DND-41 (cell line): ENCODE measurements at regions not wholly inside any gene's neighbourhood (a gene's known extent, or its start where the extent isn't known, plus 50 kb on each side); places are given as distances from the start of the nearest gene placed in this dataset.

Experiments used
- ATAC-seq: fragments of 200-7000 bp; cut with Tn5 transposase; 3 replicates; pipeline ENCODE4 v1.9.1; 2021; ENCODE audit warnings: low read depth; ENCODE audit not compliant: insufficient read depth
- DNase-seq: peaks from one replicate; pipeline ENCODE4 v3.0.0-alpha.2; 2020
- H2AFZ ChIP-seq: 2 replicates; pipeline ENCODE4 v1.6.0; 2012; ENCODE audit warnings: low read depth, low read length
- H3K27ac ChIP-seq: 2 replicates; pipeline ENCODE4 v1.5.1; 2012; ENCODE audit warnings: low read length, inconsistent platforms
- H3K27me3 ChIP-seq: fragments of 200-600 bp; sonication (generic); 2 replicates; pipeline ENCODE4 v1.6.0; 2012; ENCODE audit warnings: low read length, mild to moderate bottlenecking, inconsistent platforms; ENCODE audit not compliant: insufficient read depth, poor library complexity
- H3K36me3 ChIP-seq: 2 replicates; pipeline ENCODE4 v1.5.1; 2012; ENCODE audit warnings: low read length, inconsistent platforms; ENCODE audit not compliant: insufficient read depth
- H3K4me1 ChIP-seq: 2 replicates; pipeline ENCODE4 v1.5.1; 2012; ENCODE audit warnings: mild to moderate bottlenecking, low read length; ENCODE audit not compliant: insufficient read depth
- H3K4me2 ChIP-seq: 2 replicates; pipeline ENCODE4 v1.6.0; 2012; ENCODE audit warnings: mild to moderate bottlenecking, moderate library complexity, low read length, inconsistent platforms; ENCODE audit not compliant: insufficient read depth
- H3K4me3 ChIP-seq, 2 experiments: fragments of 200-600 bp in 1 of 2; shearing (Covaris generic) in 1 of 2; 2 replicates each; pipeline ENCODE4 v1.5.1; 2012 to 2016; ENCODE audit warnings: inconsistent platforms in 2 of 2, low read length in 2 of 2, mild to moderate bottlenecking in 2 of 2, low read depth in 1 of 2, moderate library complexity in 1 of 2
- H3K79me2 ChIP-seq: 2 replicates; pipeline ENCODE4 v1.6.0; 2012; ENCODE audit warnings: low read length, inconsistent platforms; ENCODE audit not compliant: insufficient read depth
- H3K9ac ChIP-seq: 2 replicates; pipeline ENCODE4 v1.6.0; 2012; ENCODE audit warnings: low read depth, mild to moderate bottlenecking, inconsistent platforms, low read length, moderate library complexity
- H3K9me3 ChIP-seq: 2 replicates; pipeline ENCODE4 v1.5.1; 2012; ENCODE audit warnings: low read length, moderate library complexity, mild to moderate bottlenecking, inconsistent platforms; ENCODE audit not compliant: insufficient read depth, severe bottlenecking
- H4K20me1 ChIP-seq: 2 replicates; pipeline ENCODE4 v1.6.0; 2012; ENCODE audit warnings: low read length; ENCODE audit not compliant: insufficient read depth
- CTCF ChIP-seq: IDR thresholded peaks from 2 replicates; pipeline ENCODE4 v1.5.1; 2012; ENCODE audit warnings: borderline replicate concordance, low read length, moderate library complexity, mild to moderate bottlenecking; ENCODE audit not compliant: poor library complexity, severe bottlenecking; ENCODE audit errors: extremely low read depth
- EZH2 ChIP-seq: IDR thresholded peaks from 3 replicates; pipeline ENCODE4 v1.6.1; 2012; ENCODE audit warnings: borderline replicate concordance, low read depth, mild to moderate bottlenecking, moderate library complexity, low read length, inconsistent platforms; ENCODE audit not compliant: severe bottlenecking

DNA sequence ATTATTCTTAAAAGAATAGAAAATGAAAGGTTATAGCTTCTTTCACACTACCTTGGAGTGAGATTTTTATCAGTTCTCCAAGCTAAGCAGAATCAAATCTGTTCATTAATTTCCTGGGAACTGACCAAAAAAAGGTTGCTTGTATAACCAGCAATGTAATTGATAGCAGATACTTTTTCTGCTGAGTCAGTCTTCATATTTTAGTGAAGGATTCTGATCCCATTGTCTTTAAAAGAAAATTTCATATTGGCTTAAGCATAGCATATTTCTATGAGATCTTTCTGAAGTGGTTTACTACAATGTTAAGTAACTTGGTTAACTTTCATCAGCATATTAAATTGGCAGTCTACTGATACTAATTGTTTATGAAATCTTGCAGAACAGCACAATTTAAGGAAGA is 338.0 kb downstream of the TMX3 start:
- Histone ChIP-seq H3K79me2 (no peaks in the 10 kb centered on the region), H3K9me3 (no peaks in the 10 kb centered on the region), H3K27me3 (no peaks in the 10 kb centered on the region), H4K20me1 (no peaks in the 10 kb centered on the region), H3K27ac (no peak overlapping the region), H3K4me3 (no peak overlapping the region), H3K9ac (no peak overlapping the region), H3K4me1 (no peaks in the 10 kb centered on the region), H2AFZ (no peak overlapping the region), H3K36me3 (no peaks in the 10 kb centered on the region), H3K4me2 (no peak overlapping the region)
- TF ChIP-seq EZH2, result no peak
- TF ChIP-seq CTCF, result no peak
- DNase-seq, result no peak
- no peak for ATAC-seq

GRCh38 chr18:68362907-68363306 is 352.0 kb downstream of the TMX3 start:
- Histone ChIP-seq H2AFZ (no peak overlapping the region), H3K27ac (no peak overlapping the region), H4K20me1 (no peaks in the 10 kb centered on the region), H3K79me2 (no peaks in the 10 kb centered on the region), H3K27me3 (no peaks in the 10 kb centered on the region), H3K9me3 (no peaks in the 10 kb centered on the region), H3K4me1 (no peaks in the 10 kb centered on the region), H3K4me2 (no peak overlapping the region), H3K36me3 (no peaks in the 10 kb centered on the region), H3K9ac (no peak overlapping the region), H3K4me3 (no peak overlapping the region)
- DNase-seq (no peak), ATAC-seq (no peak)
- TF ChIP-seq CTCF (no peak), EZH2 (no peak)

GRCh38 chr18:68355637-68356036 is 359.3 kb downstream of the TMX3 start:
- no peak for TF ChIP-seq EZH2
- no peak for TF ChIP-seq CTCF
- Histone ChIP-seq H3K4me3 (no peak overlapping the region), H3K4me2 (no peak overlapping the region), H2AFZ (no peak overlapping the region), H3K9ac (no peak overlapping the region), H3K27me3 (no peaks in the 10 kb centered on the region), H4K20me1 (no peaks in the 10 kb centered on the region), H3K27ac (no peak overlapping the region), H3K9me3 (peaks cover 4% of the 10 kb centered on the region), H3K4me1 (no peaks in the 10 kb centered on the region), H3K79me2 (no peaks in the 10 kb centered on the region), H3K36me3 (no peaks in the 10 kb centered on the region)
- no peak for DNase-seq
- no peak for ATAC-seq

DNA sequence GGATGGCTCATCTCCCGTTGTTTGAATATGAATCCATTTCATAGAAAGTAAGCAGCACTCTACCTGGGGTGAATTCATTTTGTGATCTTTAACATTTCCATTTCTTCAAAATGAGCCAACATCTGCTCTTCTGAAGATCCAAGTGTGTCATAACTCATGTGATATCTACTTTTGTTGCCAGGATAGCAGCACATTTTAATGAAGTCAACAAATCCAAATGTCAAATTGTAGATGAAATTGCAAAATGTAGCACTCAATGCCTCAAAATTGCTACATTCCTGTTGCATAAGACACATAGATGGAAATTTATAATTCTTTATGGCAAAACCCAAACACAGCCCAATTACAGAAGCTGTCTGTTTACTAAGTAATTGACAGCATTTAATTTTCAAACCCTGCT is 360.7 kb downstream of the TMX3 start:
- Histone ChIP-seq H3K27ac (no peak overlapping the region), H4K20me1 (no peaks in the 10 kb centered on the region), H3K4me2 (no peak overlapping the region), H3K4me3 (no peak overlapping the region), H3K9ac (no peak overlapping the region), H3K36me3 (no peaks in the 10 kb centered on the region), H3K4me1 (no peaks in the 10 kb centered on the region), H3K27me3 (no peaks in the 10 kb centered on the region), H2AFZ (no peak overlapping the region), H3K79me2 (no peaks in the 10 kb centered on the region), H3K9me3 (peaks cover 4% of the 10 kb centered on the region)
- no peak for TF ChIP-seq CTCF
- ATAC-seq (no peak), DNase-seq (no peak)
